ENCODE measurements at regions not wholly inside any gene's neighbourhood (a gene's known extent, or its start where the extent isn't known, plus 50 kb on each side); places are given as distances from the start of the nearest gene placed in this dataset.
"Not testable (repeated sequence)": the region's sequence is repeated elsewhere in the genome, so short reads cannot be mapped to it uniquely, and the experiment has no call there.

DNA sequence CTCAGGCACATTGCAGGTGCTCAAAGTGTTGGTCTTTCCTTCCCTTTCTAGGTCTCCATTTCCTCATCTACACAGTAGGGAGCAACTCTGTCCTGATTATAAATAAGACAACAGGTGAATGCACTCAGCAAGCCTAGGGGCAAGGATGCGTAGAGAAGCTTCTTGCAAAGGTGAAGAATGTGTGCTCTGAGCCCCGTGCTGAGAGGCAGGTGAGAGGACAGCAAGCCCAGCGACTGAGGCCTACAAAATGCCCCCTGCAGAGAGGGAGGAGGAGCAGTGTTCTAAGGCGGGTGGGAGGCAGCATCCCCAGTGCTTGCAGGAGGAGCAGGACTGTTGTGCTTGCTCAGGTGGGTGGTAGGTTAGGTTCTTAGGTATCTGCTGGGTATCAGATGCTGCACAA lies 153.5 kb upstream of the ZNF337 start:
- TF ChIP-seq, protein P1, sequence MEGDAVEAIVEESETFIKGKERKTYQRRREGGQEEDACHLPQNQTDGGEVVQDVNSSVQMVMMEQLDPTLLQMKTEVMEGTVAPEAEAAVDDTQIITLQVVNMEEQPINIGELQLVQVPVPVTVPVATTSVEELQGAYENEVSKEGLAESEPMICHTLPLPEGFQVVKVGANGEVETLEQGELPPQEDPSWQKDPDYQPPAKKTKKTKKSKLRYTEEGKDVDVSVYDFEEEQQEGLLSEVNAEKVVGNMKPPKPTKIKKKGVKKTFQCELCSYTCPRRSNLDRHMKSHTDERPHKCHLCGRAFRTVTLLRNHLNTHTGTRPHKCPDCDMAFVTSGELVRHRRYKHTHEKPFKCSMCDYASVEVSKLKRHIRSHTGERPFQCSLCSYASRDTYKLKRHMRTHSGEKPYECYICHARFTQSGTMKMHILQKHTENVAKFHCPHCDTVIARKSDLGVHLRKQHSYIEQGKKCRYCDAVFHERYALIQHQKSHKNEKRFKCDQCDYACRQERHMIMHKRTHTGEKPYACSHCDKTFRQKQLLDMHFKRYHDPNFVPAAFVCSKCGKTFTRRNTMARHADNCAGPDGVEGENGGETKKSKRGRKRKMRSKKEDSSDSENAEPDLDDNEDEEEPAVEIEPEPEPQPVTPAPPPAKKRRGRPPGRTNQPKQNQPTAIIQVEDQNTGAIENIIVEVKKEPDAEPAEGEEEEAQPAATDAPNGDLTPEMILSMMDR (conservative IDR thresholded peaks at IDR 0.05; ENCODE audit: low read length): not testable (repeated sequence)
- TF ChIP-seq EZH2phosphoT487 (IDR thresholded peaks at IDR 0.05; ENCODE audit: borderline replicate concordance, low read depth, low read length): not testable (repeated sequence)
